HEK293 (cell line): ENCODE measurements at regions not wholly inside any gene's neighbourhood (a gene's known extent, or its start where the extent isn't known, plus 50 kb on each side); places are given as distances from the start of the nearest gene placed in this dataset.
A peak's percentile ranks its signal among the peaks of the same experiment; 100 is the strongest.

Source experiments
- CTCF ChIA-PET: fragments of 350-600 bp; formaldehyde crosslinking; extraction: SDS; loops from one replicate; lab custom pipeline; 2021; ENCODE audit warnings: antibody characterized with exemption; lab: Yijun Ruan, JAX
- POLR2A ChIA-PET: fragments of 300-600 bp; formaldehyde crosslinking; extraction: SDS; loops from one replicate; lab custom pipeline; 2020; ENCODE audit warnings: antibody characterized with exemption, inconsistent platforms; lab: Yijun Ruan, JAX
- H3K27ac ChIP-seq: fragments of 200-500 bp; sonication (Bioruptor generic); 2 replicates; pipeline ENCODE4 v1.5.1; 2014; ENCODE audit warnings: low read depth, low read length, control low read depth, inconsistent platforms; ENCODE audit errors: extremely low read depth
- H3K36me3 ChIP-seq, 2 experiments: fragments of 200-500 bp in 1 of 2; sonication (Bioruptor generic) in 1 of 2; 1 replicate in 1 of 2; 2 replicates in 1 of 2; pipeline ENCODE4 v1.5.1; 2014 to 2017; ENCODE audit warnings: inconsistent platforms in 2 of 2, low read length in 2 of 2; ENCODE audit not compliant: control insufficient read depth in 2 of 2, insufficient read depth in 1 of 2
- H3K4me1 ChIP-seq: fragments of 200-500 bp; sonication (Bioruptor generic); 2 replicates; pipeline ENCODE4 v1.5.1; 2014; ENCODE audit warnings: mild to moderate bottlenecking, low read length, inconsistent platforms; ENCODE audit not compliant: control insufficient read depth, insufficient read depth
- H3K4me3 ChIP-seq: 2 replicates; pipeline ENCODE4 v1.5.1; 2011; ENCODE audit warnings: low read depth, mild to moderate bottlenecking, control low read depth, low read length, moderate library complexity
- H3K9me3 ChIP-seq: fragments of 200-500 bp; sonication (Bioruptor generic); 2 replicates; pipeline ENCODE4 v1.5.1; 2014; ENCODE audit warnings: low read depth, low read length, inconsistent platforms; ENCODE audit not compliant: control insufficient read depth, insufficient read depth
- BCL11B ChIP-seq: fragments of 450-650 bp; formaldehyde crosslinking; IDR thresholded peaks from 2 replicates; pipeline ENCODE4 v1.5.1; 2016; ENCODE audit warnings: low read depth, missing biosample characterization, missing genetic modification characterization
- CTCF ChIP-seq: fragments of 450-650 bp; formaldehyde crosslinking; IDR thresholded peaks from 2 replicates; pipeline ENCODE4 v1.5.1; 2016; ENCODE audit warnings: missing biosample characterization, missing genetic modification characterization
- GLIS1 ChIP-seq: fragments of 450-650 bp; formaldehyde crosslinking; IDR thresholded peaks from 2 replicates; pipeline ENCODE4 v1.5.1; 2016; ENCODE audit warnings: missing biosample characterization, missing genetic modification characterization
- IKZF3 ChIP-seq: fragments of 450-650 bp; IDR thresholded peaks from 2 replicates; pipeline ENCODE4 v1.5.0; 2018; ENCODE audit warnings: missing biosample characterization, mild to moderate bottlenecking, missing genetic modification characterization, moderate library complexity
- KLF16 ChIP-seq: fragments of 450-650 bp; formaldehyde crosslinking; IDR thresholded peaks from 2 replicates; pipeline ENCODE4 v1.5.1; 2017; ENCODE audit warnings: missing biosample characterization, missing genetic modification characterization
- KLF17 ChIP-seq: fragments of 450-650 bp; formaldehyde crosslinking; IDR thresholded peaks from 2 replicates; pipeline ENCODE4 v1.5.1; 2016; ENCODE audit warnings: missing biosample characterization, missing genetic modification characterization
- PRDM2 ChIP-seq: fragments of 450-650 bp; formaldehyde crosslinking; IDR thresholded peaks from 2 replicates; pipeline ENCODE4 v1.5.1; 2016; ENCODE audit warnings: missing biosample characterization, missing genetic modification characterization, borderline replicate concordance
- REST ChIP-seq: fragments of 450-650 bp; formaldehyde crosslinking; IDR thresholded peaks from 2 replicates; pipeline ENCODE4 v1.5.1; 2016; ENCODE audit warnings: missing biosample characterization, missing genetic modification characterization
- SALL2 ChIP-seq: fragments of 450-650 bp; formaldehyde crosslinking; IDR thresholded peaks from 2 replicates; pipeline ENCODE4 v1.5.0; 2017; ENCODE audit warnings: missing biosample characterization, mild to moderate bottlenecking, missing genetic modification characterization, borderline replicate concordance
- SCRT2 ChIP-seq: fragments of 450-650 bp; formaldehyde crosslinking; IDR thresholded peaks from 2 replicates; pipeline ENCODE4 v1.5.1; 2016; ENCODE audit warnings: missing biosample characterization, missing genetic modification characterization
- YY1 ChIP-seq: fragments of 450-650 bp; formaldehyde crosslinking; IDR thresholded peaks from 2 replicates; pipeline ENCODE4 v1.5.1; 2018; ENCODE audit warnings: missing biosample characterization, missing genetic modification characterization
- YY2 ChIP-seq: fragments of 450-650 bp; formaldehyde crosslinking; IDR thresholded peaks from 2 replicates; pipeline ENCODE4 v1.5.1; 2016; ENCODE audit warnings: missing biosample characterization, missing genetic modification characterization
- ZBTB17 ChIP-seq: fragments of 450-650 bp; formaldehyde crosslinking; IDR thresholded peaks from 2 replicates; pipeline ENCODE4 v1.5.1; 2016; ENCODE audit warnings: missing biosample characterization, missing genetic modification characterization
- ZFP3 ChIP-seq: fragments of 450-650 bp; formaldehyde crosslinking; IDR thresholded peaks from 2 replicates; pipeline ENCODE4 v1.5.1; 2016; ENCODE audit warnings: low read depth, missing biosample characterization, missing genetic modification characterization
- ZIC2 ChIP-seq: fragments of 450-650 bp; formaldehyde crosslinking; IDR thresholded peaks from 2 replicates; pipeline ENCODE4 v1.5.1; 2016; ENCODE audit warnings: missing biosample characterization, missing genetic modification characterization
- ZNF112 ChIP-seq: fragments of 450-650 bp; formaldehyde crosslinking; IDR thresholded peaks from 2 replicates; pipeline ENCODE4 v1.5.0; 2017; ENCODE audit warnings: missing biosample characterization, missing genetic modification characterization
- ZNF132 ChIP-seq: fragments of 450-650 bp; formaldehyde crosslinking; IDR thresholded peaks from 2 replicates; pipeline ENCODE4 v1.5.1; 2017; ENCODE audit warnings: missing biosample characterization, missing genetic modification characterization, borderline replicate concordance
- ZNF174 ChIP-seq: fragments of 450-650 bp; formaldehyde crosslinking; IDR thresholded peaks from 2 replicates; pipeline ENCODE4 v1.5.0; 2017; ENCODE audit warnings: missing biosample characterization, mild to moderate bottlenecking, missing genetic modification characterization
- ZNF221 ChIP-seq: fragments of 450-650 bp; formaldehyde crosslinking; IDR thresholded peaks from 2 replicates; pipeline ENCODE4 v1.5.1; 2017; ENCODE audit warnings: missing biosample characterization, missing genetic modification characterization, borderline replicate concordance
- ZNF248 ChIP-seq: fragments of 450-650 bp; formaldehyde crosslinking; IDR thresholded peaks from 2 replicates; pipeline ENCODE4 v1.5.1; 2017; ENCODE audit warnings: missing biosample characterization, missing genetic modification characterization
- ZNF433 ChIP-seq: fragments of 450-650 bp; formaldehyde crosslinking; IDR thresholded peaks from 2 replicates; pipeline ENCODE4 v1.5.1; 2016; ENCODE audit warnings: missing biosample characterization, missing genetic modification characterization, low read depth
- ZNF521 ChIP-seq: fragments of 450-650 bp; formaldehyde crosslinking; IDR thresholded peaks from 2 replicates; pipeline ENCODE4 v1.5.1; 2017; ENCODE audit warnings: missing biosample characterization, mild to moderate bottlenecking, missing genetic modification characterization
- ZNF623 ChIP-seq: fragments of 450-650 bp; formaldehyde crosslinking; IDR thresholded peaks from 2 replicates; pipeline ENCODE4 v1.5.1; 2016; ENCODE audit warnings: missing biosample characterization, missing genetic modification characterization
- ZNF76 ChIP-seq: fragments of 450-650 bp; formaldehyde crosslinking; IDR thresholded peaks from 2 replicates; pipeline ENCODE4; 2016; ENCODE audit warnings: low read depth, missing biosample characterization, missing genetic modification characterization, borderline replicate concordance
- ZSCAN23 ChIP-seq: fragments of 450-650 bp; formaldehyde crosslinking; IDR thresholded peaks from 2 replicates; pipeline ENCODE4 v1.5.1; 2016; ENCODE audit warnings: missing biosample characterization, missing genetic modification characterization

GRCh38 chr10:78924319-78925003 lies 144.3 kb upstream of the ZMIZ1 start:
- H3K4me1 ChIP-seq = no peaks in the 10 kb centered on the region; the same call in 1 of the 2 replicates
- H3K36me3 ChIP-seq = no peaks in the 10 kb centered on the region
- no peak overlapping the region for H3K27ac ChIP-seq
- H3K9me3 ChIP-seq = no peaks in the 10 kb centered on the region
- CTCF ChIA-PET = interaction anchor here (0.6 kb wide), 1 partner anchor 14 kb away, joined by 3 read pairs; no protein-coding TSS in a partner anchor
- POLR2A ChIA-PET = no interaction called here
- H3K4me3 ChIP-seq = no peak overlapping the region
- TF ChIP-seq BCL11B (tag by site-specific recombination) = no peak
- peak; percentile 56; the same call in 1 of the 2 replicates for TF ChIP-seq ZFP3 (tag by site-specific recombination)
- TF ChIP-seq ZNF521 = no peak
- TF ChIP-seq ZNF174 (tag by site-specific recombination) = no peak
- no peak for TF ChIP-seq ZNF221 (tag by site-specific recombination)
- no peak for TF ChIP-seq ZNF433 (tag by site-specific recombination)
- TF ChIP-seq SCRT2 (tag by site-specific recombination) = no peak
- TF ChIP-seq ZBTB17 = 0 out of 2 replicates have a peak, but pooled peaks have one; percentile 5
- 0 out of 2 replicates have a peak, but pooled peaks have one; percentile 31 for TF ChIP-seq GLIS1 (tag by site-specific recombination)
- no peak for TF ChIP-seq ZNF132 (tag by site-specific recombination)
- no peak for TF ChIP-seq ZNF76
- no peak for TF ChIP-seq PRDM2 (tag by site-specific recombination)
- no peak for TF ChIP-seq KLF16
- TF ChIP-seq KLF17 (tag by site-specific recombination) = no peak
- no peak for TF ChIP-seq ZSCAN23 (tag by site-specific recombination)
- no peak for TF ChIP-seq ZNF623 (tag by site-specific recombination)
- 0 out of 2 replicates have a peak, but pooled peaks have one; percentile 41 for TF ChIP-seq REST (tag by site-specific recombination)
- no peak for TF ChIP-seq ZNF248 (tag by site-specific recombination)
- TF ChIP-seq CTCF (tag by site-specific recombination) = no peak
- no peak for TF ChIP-seq SALL2 (tag by site-specific recombination)
- TF ChIP-seq YY2 = no peak
- no peak for TF ChIP-seq ZNF112 (tag by site-specific recombination)
- TF ChIP-seq YY1 (tag by site-specific recombination) = no peak
- TF ChIP-seq ZIC2 (tag by site-specific recombination) = peak; percentile 22; the same call in 1 of the 2 replicates
- no peak for TF ChIP-seq IKZF3 (tag by site-specific recombination)
